ENCODE measurements at regions not wholly inside any gene's neighbourhood (a gene's known extent, or its start where the extent isn't known, plus 50 kb on each side); places are given as distances from the start of the nearest gene placed in this dataset.

GRCh38 chr1:81023187-81023724 lies 777.5 kb upstream of the ADGRL2 start:
- Histone ChIP-seq H3K9me3 (ENCODE audit: control insufficient read depth in 5 of 5, low read length in 5 of 5) (no peaks in the 10 kb centered on the region), H3K4me3 (ENCODE audit: low read depth in 1 of 5, low read length in 5 of 5) (no peak overlapping the region), H3K27ac (ENCODE audit: low read depth, low read length) (no peak overlapping the region), H3K36me3 (ENCODE audit: control insufficient read depth in 5 of 5, insufficient read depth in 5 of 5, low read length in 5 of 5) (no peaks in the 10 kb centered on the region), H3K4me1 (ENCODE audit: control insufficient read depth in 5 of 5, insufficient read depth in 5 of 5, low read length in 5 of 5) (no peaks in the 10 kb centered on the region), H3K9ac (ENCODE audit: low read length in 5 of 5) (no peak overlapping the region), H3K27me3 (ENCODE audit: control insufficient read depth in 5 of 5, insufficient read depth in 4 of 5, low read length in 5 of 5) (no peaks in the 10 kb centered on the region)

- Histone ChIP-seq H3K4me3 (ENCODE audit: low read depth in 1 of 5, low read length in 5 of 5) (no peak overlapping the region), H3K27ac (ENCODE audit: low read depth, low read length) (no peak overlapping the region), H3K9ac (ENCODE audit: low read length in 5 of 5) (no peak overlapping the region), H3K36me3 (ENCODE audit: control insufficient read depth in 5 of 5, insufficient read depth in 5 of 5, low read length in 5 of 5) (no peaks in the 10 kb centered on the region), H3K4me1 (ENCODE audit: control insufficient read depth in 5 of 5, insufficient read depth in 5 of 5, low read length in 5 of 5) (no peaks in the 10 kb centered on the region), H3K9me3 (ENCODE audit: control insufficient read depth in 5 of 5, low read length in 5 of 5) (no peaks in the 10 kb centered on the region), H3K27me3 (ENCODE audit: control insufficient read depth in 5 of 5, insufficient read depth in 4 of 5, low read length in 5 of 5) (no peaks in the 10 kb centered on the region)
Observed at GRCh38 chr1:81021134-81021533, 779.6 kb upstream of the ADGRL2 start.

GRCh38 chr1:81020506-81020905 lies 780.2 kb upstream of the ADGRL2 start:
- Histone ChIP-seq H3K9ac (ENCODE audit: low read length in 5 of 5) (no peak overlapping the region), H3K4me1 (ENCODE audit: control insufficient read depth in 5 of 5, insufficient read depth in 5 of 5, low read length in 5 of 5) (no peaks in the 10 kb centered on the region), H3K27ac (ENCODE audit: low read depth, low read length) (no peak overlapping the region), H3K9me3 (ENCODE audit: control insufficient read depth in 5 of 5, low read length in 5 of 5) (no peaks in the 10 kb centered on the region), H3K36me3 (ENCODE audit: control insufficient read depth in 5 of 5, insufficient read depth in 5 of 5, low read length in 5 of 5) (no peaks in the 10 kb centered on the region), H3K27me3 (ENCODE audit: control insufficient read depth in 5 of 5, insufficient read depth in 4 of 5, low read length in 5 of 5) (no peaks in the 10 kb centered on the region), H3K4me3 (ENCODE audit: low read depth in 1 of 5, low read length in 5 of 5) (no peak overlapping the region)

GRCh38 chr1:81010126-81010525 lies 790.6 kb upstream of the ADGRL2 start:
- no peak overlapping the region for H3K27ac ChIP-seq (ENCODE audit: low read depth, low read length)
- H3K36me3 ChIP-seq (ENCODE audit: control insufficient read depth in 5 of 5, insufficient read depth in 5 of 5, low read length in 5 of 5), result no peaks in the 10 kb centered on the region
- no peak overlapping the region for H3K4me3 ChIP-seq (ENCODE audit: low read depth in 1 of 5, low read length in 5 of 5)
- no peaks in the 10 kb centered on the region for H3K4me1 ChIP-seq (ENCODE audit: control insufficient read depth in 5 of 5, insufficient read depth in 5 of 5, low read length in 5 of 5)
- H3K27me3 ChIP-seq (ENCODE audit: control insufficient read depth in 5 of 5, insufficient read depth in 4 of 5, low read length in 5 of 5), result no peaks in the 10 kb centered on the region
- H3K9me3 ChIP-seq (ENCODE audit: control insufficient read depth in 5 of 5, low read length in 5 of 5), result no peaks in the 10 kb centered on the region
- H3K9ac ChIP-seq (ENCODE audit: low read length in 5 of 5), result no peak overlapping the region

- H3K36me3 ChIP-seq (ENCODE audit: control insufficient read depth in 5 of 5, insufficient read depth in 5 of 5, low read length in 5 of 5), result no peaks in the 10 kb centered on the region
- H3K9ac ChIP-seq (ENCODE audit: low read length in 5 of 5), result no peak overlapping the region
- H3K27ac ChIP-seq (ENCODE audit: low read depth, low read length), result no peak overlapping the region
Observed at GRCh38 chr1:81008293-81008692, 792.4 kb upstream of the ADGRL2 start.

GRCh38 chr1:81007024-81007423 lies 793.7 kb upstream of the ADGRL2 start:
- H3K4me1 ChIP-seq (ENCODE audit: control insufficient read depth in 5 of 5, insufficient read depth in 5 of 5, low read length in 5 of 5), result peaks cover 0 to 5% (median 0%) of the 10 kb centered on the region in 5 donors
- no peaks in the 10 kb centered on the region for H3K9me3 ChIP-seq (ENCODE audit: control insufficient read depth in 5 of 5, low read length in 5 of 5)
- no peaks in the 10 kb centered on the region for H3K36me3 ChIP-seq (ENCODE audit: control insufficient read depth in 5 of 5, insufficient read depth in 5 of 5, low read length in 5 of 5)
- H3K27me3 ChIP-seq (ENCODE audit: control insufficient read depth in 5 of 5, insufficient read depth in 4 of 5, low read length in 5 of 5), result no peaks in the 10 kb centered on the region
- no peak overlapping the region for H3K27ac ChIP-seq (ENCODE audit: low read depth, low read length)
- no peak overlapping the region for H3K9ac ChIP-seq (ENCODE audit: low read length in 5 of 5)
- H3K4me3 ChIP-seq (ENCODE audit: low read depth in 1 of 5, low read length in 5 of 5), result no peak overlapping the region

More at GRCh38 chr1:81008293-81008692, 792.4 kb upstream of the ADGRL2 start:
- H3K27me3 ChIP-seq (ENCODE audit: control insufficient read depth in 5 of 5, insufficient read depth in 4 of 5, low read length in 5 of 5), result no peaks in the 10 kb centered on the region
- no peaks in the 10 kb centered on the region for H3K9me3 ChIP-seq (ENCODE audit: control insufficient read depth in 5 of 5, low read length in 5 of 5)
- peaks cover 0 to 5% (median 0%) of the 10 kb centered on the region in 5 donors for H3K4me1 ChIP-seq (ENCODE audit: control insufficient read depth in 5 of 5, insufficient read depth in 5 of 5, low read length in 5 of 5)
- no peak overlapping the region for H3K4me3 ChIP-seq (ENCODE audit: low read depth in 1 of 5, low read length in 5 of 5)

GRCh38 chr1:81006502-81006901 lies 794.2 kb upstream of the ADGRL2 start:
- no peaks in the 10 kb centered on the region for H3K9me3 ChIP-seq (ENCODE audit: control insufficient read depth in 5 of 5, low read length in 5 of 5)
- no peak overlapping the region for H3K27ac ChIP-seq (ENCODE audit: low read depth, low read length)
- H3K4me1 ChIP-seq (ENCODE audit: control insufficient read depth in 5 of 5, insufficient read depth in 5 of 5, low read length in 5 of 5), result peaks cover 0 to 5% (median 0%) of the 10 kb centered on the region in 5 donors
- no peak overlapping the region for H3K4me3 ChIP-seq (ENCODE audit: low read depth in 1 of 5, low read length in 5 of 5)
- H3K36me3 ChIP-seq (ENCODE audit: control insufficient read depth in 5 of 5, insufficient read depth in 5 of 5, low read length in 5 of 5), result no peaks in the 10 kb centered on the region
- no peak overlapping the region for H3K9ac ChIP-seq (ENCODE audit: low read length in 5 of 5)
- H3K27me3 ChIP-seq (ENCODE audit: control insufficient read depth in 5 of 5, insufficient read depth in 4 of 5, low read length in 5 of 5), result no peaks in the 10 kb centered on the region

GRCh38 chr1:81004011-81004410 lies 796.7 kb upstream of the ADGRL2 start:
- H3K4me1 ChIP-seq (ENCODE audit: control insufficient read depth in 5 of 5, insufficient read depth in 5 of 5, low read length in 5 of 5), result peaks cover 0 to 5% (median 0%) of the 10 kb centered on the region in 5 donors
- no peak overlapping the region for H3K27ac ChIP-seq (ENCODE audit: low read depth, low read length)
- no peaks in the 10 kb centered on the region for H3K27me3 ChIP-seq (ENCODE audit: control insufficient read depth in 5 of 5, insufficient read depth in 4 of 5, low read length in 5 of 5)
- H3K9me3 ChIP-seq (ENCODE audit: control insufficient read depth in 5 of 5, low read length in 5 of 5), result peaks cover 0 to 4% (median 0%) of the 10 kb centered on the region in 5 donors
- H3K9ac ChIP-seq (ENCODE audit: low read length in 5 of 5), result no peak overlapping the region
- H3K4me3 ChIP-seq (ENCODE audit: low read depth in 1 of 5, low read length in 5 of 5), result no peak overlapping the region
- H3K36me3 ChIP-seq (ENCODE audit: control insufficient read depth in 5 of 5, insufficient read depth in 5 of 5, low read length in 5 of 5), result no peaks in the 10 kb centered on the region

GRCh38 chr1:80994934-80995333 lies 805.8 kb upstream of the ADGRL2 start:
- no peak overlapping the region for H3K4me3 ChIP-seq (ENCODE audit: low read depth in 1 of 5, low read length in 5 of 5)
- no peaks in the 10 kb centered on the region for H3K27me3 ChIP-seq (ENCODE audit: control insufficient read depth in 5 of 5, insufficient read depth in 4 of 5, low read length in 5 of 5)
- H3K4me1 ChIP-seq (ENCODE audit: control insufficient read depth in 5 of 5, insufficient read depth in 5 of 5, low read length in 5 of 5), result no peaks in the 10 kb centered on the region
- H3K9ac ChIP-seq (ENCODE audit: low read length in 5 of 5), result no peak overlapping the region
- H3K36me3 ChIP-seq (ENCODE audit: control insufficient read depth in 5 of 5, insufficient read depth in 5 of 5, low read length in 5 of 5), result no peaks in the 10 kb centered on the region
- no peak overlapping the region for H3K27ac ChIP-seq (ENCODE audit: low read depth, low read length)
- H3K9me3 ChIP-seq (ENCODE audit: control insufficient read depth in 5 of 5, low read length in 5 of 5), result no peaks in the 10 kb centered on the region

- Histone ChIP-seq H3K9me3 (ENCODE audit: control insufficient read depth in 5 of 5, low read length in 5 of 5) (no peaks in the 10 kb centered on the region), H3K27me3 (ENCODE audit: control insufficient read depth in 5 of 5, insufficient read depth in 4 of 5, low read length in 5 of 5) (no peaks in the 10 kb centered on the region), H3K27ac (ENCODE audit: low read depth, low read length) (no peak overlapping the region), H3K4me1 (ENCODE audit: control insufficient read depth in 5 of 5, insufficient read depth in 5 of 5, low read length in 5 of 5) (peaks cover 0 to 5% (median 0%) of the 10 kb centered on the region in 5 donors), H3K9ac (ENCODE audit: low read length in 5 of 5) (no peak overlapping the region), H3K4me3 (ENCODE audit: low read depth in 1 of 5, low read length in 5 of 5) (no peak overlapping the region), H3K36me3 (ENCODE audit: control insufficient read depth in 5 of 5, insufficient read depth in 5 of 5, low read length in 5 of 5) (no peaks in the 10 kb centered on the region)
Observed at GRCh38 chr1:80994038-80994437, 806.7 kb upstream of the ADGRL2 start.
